ENCODE measurements at regions not wholly inside any gene's neighbourhood (a gene's known extent, or its start where the extent isn't known, plus 50 kb on each side); places are given as distances from the start of the nearest gene placed in this dataset.
"Not testable (repeated sequence)": the region's sequence is repeated elsewhere in the genome, so short reads cannot be mapped to it uniquely, and the experiment has no call there.

DNA sequence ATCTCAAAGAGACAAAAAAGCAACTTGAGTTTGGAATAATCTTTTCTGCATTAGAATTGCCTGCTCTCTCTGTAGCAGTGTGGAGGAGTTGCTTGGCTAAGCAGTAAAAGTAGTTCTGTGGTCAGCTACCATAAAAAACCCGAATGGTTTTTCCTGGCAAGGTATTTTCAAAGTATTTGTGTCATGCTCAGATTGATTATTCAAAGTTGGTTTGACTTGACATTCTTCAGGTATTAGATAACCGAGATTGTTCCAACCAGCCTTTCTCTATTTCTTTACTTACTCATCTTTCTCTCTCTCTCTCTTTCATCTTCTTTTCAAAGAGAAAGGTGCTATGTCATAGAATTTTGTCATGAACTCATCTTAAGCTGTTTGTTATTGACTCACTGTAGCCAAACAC is 404.9 kb downstream of the CPS1 start:
- DNase-seq (ENCODE audit: low spot score), result no peak

DNA sequence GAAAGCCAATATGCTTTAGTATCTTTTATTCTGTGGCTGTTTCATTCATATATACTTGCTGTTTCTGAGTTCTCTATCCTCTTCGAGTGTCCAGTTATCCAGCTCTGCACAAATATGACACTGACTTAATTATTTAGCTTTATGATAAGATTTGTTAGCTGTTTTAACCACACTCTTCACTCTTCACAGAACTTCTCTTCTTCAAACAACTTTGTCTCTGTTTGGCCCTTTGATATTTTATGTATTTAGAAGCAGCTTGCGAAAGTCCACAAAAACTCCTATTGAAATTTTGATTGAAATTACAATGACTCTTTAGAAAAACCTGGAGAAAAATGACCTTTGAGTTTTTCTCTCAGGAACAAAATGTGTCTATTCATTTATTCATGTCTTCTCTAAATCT is 407.0 kb downstream of the CPS1 start:
- DNase-seq (ENCODE audit: low spot score), result no peak

DNA sequence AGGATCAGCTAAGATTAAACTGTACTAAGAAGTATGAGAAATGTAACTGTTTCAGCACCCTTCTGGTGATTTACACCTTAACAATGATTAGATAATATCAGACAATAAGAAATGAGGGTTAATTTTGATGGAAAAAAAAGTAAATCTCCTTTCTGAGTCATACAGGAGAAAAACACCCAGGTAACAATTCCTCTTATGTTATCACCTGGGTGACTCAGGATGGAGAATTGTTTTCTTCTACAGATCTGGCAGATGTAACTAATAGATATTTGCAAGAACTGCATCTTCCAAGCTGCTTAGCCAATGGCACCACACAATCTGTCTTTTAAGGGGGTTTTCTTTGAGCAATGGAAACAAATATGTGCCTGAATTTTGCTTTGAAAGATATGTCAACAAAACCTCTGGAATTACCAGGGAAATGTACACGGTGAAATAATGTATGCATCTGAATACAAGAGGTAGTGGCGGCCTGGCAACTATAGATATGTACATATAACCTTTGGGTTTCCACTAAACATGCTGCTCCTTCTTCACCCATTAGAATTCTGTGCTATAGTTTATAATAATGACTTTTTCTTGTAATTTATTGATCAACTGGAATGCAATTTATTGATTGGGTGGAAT is 407.9 kb downstream of the CPS1 start:
- no peak for DNase-seq (ENCODE audit: low spot score)

DNA sequence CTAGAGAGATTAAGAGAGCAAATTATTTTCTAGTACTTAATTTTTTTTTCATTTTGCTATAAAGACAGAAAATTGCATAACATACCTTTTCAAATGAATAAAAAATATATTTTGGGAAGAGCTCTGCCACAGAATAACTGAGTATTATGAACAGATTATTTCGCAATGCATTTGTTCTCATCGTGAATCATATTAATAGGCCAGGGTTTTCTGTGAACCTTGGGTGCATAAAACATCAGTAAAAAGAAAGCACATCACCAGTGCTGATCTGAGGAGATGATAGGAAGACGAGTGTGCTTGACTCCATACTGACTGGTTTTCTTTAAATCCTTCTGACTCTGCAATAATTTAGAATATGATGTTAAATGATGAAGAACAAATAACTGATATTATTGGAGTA is 409.1 kb downstream of the CPS1 start:
- DNase-seq (ENCODE audit: low spot score), result no peak

DNA sequence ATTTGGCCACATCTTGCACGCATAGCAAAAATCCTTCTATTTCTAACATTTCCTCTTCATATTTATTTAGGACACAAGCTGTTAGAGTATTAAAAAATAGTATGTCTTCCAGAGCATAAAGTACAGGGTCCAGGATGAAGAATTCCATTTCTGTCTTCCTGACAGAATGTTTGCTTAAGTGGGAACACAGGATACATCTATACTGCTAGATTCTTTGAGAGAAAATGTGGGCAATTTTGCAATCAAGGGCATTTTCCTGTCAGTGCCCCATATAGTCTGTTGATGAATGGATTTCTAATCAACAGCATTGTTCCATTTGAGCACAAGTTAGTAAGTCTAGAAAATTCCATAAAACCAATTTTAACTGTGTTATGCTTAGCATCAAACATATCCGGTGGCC is 409.9 kb downstream of the CPS1 start:
- DNase-seq (ENCODE audit: low spot score), result no peak

DNA sequence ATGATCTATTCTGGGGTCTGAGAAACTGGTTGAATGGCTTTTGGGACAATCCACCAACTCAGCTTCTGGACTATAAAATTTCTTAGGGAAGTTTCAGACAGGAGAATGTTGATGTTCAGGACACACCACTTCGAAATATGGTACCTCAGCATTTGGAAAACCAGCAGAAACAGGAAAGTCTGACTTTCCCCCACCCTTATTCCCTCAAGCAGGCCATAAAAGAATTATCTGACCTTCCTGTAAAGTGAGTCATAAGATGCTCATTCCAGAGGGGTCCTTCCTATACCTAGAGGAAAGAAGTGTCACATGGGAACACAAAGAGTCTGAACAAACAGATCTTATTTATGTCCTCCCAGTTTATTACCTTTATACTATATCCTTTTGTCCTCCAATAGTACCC is 415.0 kb downstream of the CPS1 start:
- no peak for DNase-seq (ENCODE audit: low spot score)

DNA sequence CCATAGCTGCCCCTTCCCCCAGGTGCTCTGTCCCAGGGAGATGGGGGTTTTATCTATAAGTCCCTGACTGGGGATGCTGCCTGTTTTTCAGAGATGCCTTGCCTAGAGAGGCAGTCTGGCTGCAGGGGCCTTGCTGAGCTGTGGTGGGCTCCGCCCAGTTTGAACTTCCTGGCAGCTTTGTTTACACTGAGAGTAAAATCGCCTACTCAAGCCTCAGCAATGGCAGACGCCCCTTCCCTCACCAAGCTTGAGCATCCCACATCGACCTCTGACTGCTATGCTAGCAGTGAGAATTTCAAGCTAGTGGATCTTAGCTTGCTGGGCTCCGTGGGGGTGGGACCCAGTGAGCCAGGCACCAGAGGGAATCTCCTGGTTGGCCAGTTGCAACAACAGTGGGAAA is 430.4 kb downstream of the CPS1 start:
- DNase-seq (ENCODE audit: low spot score), result not testable (repeated sequence)

DNA sequence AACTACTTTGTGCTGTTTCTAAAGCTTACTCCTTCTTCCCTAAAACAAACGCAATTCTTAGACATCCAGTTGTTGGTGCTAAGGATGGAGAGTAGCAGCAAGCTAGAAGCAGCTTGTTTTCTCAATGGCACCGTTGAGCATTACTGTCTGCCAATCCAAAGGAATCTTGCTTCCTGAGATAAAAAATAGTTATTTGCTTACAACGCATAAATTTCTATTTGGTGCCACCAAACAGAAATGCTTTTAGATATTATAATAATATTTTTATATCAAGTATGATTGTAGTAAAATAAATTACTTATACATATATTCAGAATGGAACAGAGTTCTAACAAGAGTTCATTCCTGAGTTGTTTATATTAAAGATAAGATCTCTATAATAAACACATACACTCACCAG is 434.7 kb downstream of the CPS1 start:
- no peak for DNase-seq (ENCODE audit: low spot score)

DNA sequence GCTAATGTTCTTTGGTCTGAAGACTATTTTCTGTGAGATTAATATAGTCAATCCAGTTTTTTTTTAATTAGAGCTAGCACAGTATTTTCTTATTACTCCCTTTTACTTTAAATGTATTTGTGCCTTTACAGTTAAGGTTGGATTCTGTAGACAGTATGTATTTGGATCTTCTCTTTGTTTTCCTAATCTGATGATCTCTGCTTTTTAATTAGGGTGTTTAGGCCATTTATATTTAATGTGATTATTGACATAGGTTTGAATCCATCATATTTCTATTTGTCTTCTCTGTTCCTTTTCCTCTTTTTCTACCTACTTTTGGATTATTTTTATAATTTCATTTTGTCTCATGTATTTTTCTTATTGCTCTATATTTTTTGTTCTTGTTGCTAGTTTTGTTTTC is 437.7 kb downstream of the CPS1 start:
- no peak for DNase-seq (ENCODE audit: low spot score)

DNA sequence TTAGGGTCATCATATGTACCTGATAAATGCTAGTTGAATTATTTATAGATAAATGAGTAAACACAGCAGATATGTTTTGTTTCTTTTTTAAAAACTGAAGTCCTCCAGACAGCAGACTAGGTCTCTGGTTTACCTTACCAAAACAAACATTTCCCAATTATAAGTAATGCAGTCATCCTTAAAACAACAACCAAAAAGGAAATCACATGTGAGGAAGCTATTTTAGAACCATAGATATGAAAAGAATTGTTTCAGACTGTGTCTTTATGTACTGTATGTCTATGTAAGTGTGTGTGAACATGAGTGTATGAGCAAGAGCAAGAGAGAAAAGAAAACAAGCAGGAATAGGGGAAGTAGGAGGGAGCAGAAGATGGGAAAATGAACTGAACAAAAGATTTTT is 441.0 kb downstream of the CPS1 start:
- no peak for DNase-seq (ENCODE audit: low spot score)

DNA sequence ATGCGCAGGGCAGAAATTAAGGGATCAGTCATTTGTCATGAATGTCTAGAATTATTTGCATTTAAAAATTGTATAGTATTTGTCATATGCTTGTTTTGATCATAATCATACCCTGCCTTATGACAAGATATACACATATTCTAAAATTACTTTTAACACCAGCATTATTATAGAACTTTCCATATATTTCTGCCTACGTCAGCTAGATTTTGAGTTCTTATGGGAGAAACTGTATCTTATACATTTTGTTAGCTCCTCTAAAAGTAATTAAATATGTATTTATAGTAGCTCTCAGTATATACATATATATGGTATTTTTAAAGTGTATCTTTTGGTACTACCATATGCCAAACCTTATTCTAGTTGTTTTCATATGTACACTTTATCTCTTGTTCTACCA is 441.9 kb downstream of the CPS1 start:
- no peak for DNase-seq (ENCODE audit: low spot score)

DNA sequence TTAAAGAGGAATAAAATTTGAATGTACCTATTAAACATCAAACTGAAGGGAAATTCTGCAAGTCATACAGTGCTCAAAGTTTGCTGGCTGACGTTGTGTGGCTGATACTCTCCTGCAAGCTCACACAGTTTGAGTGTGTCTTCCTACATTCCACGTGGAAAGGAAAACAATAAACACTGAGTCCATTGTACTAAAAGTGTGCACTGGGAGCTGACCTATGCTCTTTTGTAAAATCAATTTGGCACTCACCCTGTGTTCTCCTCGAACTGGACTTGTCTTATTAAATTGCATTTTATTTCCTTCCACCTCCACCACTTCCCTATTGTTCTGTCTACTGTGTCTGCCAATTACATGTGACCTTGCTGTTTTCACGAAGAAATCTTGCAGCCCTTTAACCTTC is 458.0 kb downstream of the CPS1 start:
- DNase-seq (ENCODE audit: low spot score), result no peak

DNA sequence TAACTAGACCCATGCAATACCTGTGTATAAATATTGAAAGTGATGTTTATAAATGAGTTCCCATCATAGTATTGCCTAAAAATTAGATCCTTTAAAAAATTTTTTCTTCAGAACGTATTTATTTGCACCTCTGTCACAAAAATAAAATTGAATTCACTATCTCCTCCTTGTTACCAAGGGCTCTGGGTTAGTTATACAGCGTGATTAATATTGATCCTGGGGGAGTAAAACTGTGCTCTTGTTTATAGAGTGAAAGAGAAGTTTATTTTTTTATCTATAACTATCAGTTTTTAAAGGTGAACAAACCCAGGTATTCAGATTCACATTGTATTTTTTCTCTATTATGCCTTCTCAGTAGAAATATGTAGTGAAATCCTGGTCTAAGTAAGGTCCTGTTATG is 458.5 kb downstream of the CPS1 start:
- DNase-seq (ENCODE audit: low spot score), result no peak

DNA sequence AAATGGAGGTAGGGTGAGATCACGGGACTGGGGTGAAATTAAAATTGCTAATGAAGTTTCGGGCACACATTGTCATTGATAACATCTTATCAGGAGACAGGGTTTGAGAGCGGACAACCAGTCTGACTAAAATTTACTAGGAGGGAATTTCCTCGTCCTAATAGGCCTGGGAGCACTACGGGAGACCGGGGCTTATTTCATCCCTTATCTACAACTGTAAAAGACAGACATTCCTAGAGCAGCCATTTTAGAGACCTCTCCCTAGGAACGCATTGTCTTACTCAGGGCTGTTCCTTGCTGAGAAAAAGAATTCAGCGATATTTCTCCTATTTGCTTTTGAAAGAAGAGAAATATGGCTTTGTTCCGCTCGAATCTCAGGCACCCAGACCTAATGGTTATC is 468.7 kb downstream of the CPS1 start:
- DNase-seq (ENCODE audit: low spot score), result not testable (repeated sequence)

DNA sequence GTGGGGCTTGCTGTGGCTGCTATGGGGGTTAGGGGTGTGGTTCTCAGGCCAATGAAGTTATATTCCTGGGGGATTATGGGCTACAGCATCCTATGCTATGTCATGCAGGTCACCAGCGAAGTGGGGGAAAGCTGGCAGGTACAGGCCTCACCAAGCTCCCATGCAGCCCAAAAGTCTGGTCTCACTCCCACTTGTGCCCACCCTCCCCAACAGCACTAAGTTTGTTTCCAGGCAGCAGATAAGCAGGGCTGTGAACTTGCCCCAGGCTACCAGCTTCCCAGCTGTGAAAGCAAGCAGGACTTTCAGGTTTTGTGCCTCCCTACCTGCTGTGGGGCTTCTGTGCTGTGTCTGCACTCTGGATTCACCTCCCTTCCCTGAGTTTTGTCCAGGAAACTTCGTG is 469.7 kb downstream of the CPS1 start:
- DNase-seq (ENCODE audit: low spot score), result no peak

DNA sequence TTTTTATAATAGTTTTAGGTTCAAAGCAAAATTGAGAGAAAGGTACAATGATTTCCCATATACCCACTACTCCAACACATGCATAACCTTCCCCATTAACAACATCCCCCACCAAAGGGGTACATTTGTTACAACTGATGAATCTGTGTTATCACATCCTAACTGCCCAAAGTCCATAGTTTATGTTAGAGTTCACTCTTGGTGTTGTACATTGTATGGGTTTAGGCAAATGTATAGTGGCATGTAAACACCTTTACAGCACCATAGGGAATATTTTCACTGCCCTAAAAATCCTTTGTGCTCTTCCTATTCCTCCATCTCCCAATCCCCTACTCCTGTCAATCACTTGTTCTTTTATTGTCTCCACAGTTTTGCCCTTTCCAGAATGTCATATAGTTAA is 471.6 kb downstream of the CPS1 start:
- no peak for DNase-seq (ENCODE audit: low spot score)

DNA sequence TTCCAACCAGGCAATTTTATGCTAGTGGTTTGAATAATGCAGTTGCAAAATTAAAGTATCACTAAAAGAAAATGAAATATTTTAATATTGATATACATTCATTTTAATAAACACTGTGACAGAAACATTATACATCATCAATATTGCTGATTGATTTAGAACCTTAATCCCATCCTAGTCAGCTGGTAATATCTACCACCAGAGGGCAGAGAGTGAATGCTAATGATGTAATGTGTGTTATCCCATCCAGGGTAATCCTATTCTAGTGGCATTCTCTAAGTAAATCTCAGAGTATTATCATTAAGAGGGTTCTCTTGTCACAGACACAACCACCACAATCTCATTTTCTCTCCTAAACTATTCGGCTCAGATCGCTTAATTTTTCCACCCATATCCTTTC is 477.4 kb downstream of the CPS1 start:
- no peak for DNase-seq (ENCODE audit: low spot score)

DNA sequence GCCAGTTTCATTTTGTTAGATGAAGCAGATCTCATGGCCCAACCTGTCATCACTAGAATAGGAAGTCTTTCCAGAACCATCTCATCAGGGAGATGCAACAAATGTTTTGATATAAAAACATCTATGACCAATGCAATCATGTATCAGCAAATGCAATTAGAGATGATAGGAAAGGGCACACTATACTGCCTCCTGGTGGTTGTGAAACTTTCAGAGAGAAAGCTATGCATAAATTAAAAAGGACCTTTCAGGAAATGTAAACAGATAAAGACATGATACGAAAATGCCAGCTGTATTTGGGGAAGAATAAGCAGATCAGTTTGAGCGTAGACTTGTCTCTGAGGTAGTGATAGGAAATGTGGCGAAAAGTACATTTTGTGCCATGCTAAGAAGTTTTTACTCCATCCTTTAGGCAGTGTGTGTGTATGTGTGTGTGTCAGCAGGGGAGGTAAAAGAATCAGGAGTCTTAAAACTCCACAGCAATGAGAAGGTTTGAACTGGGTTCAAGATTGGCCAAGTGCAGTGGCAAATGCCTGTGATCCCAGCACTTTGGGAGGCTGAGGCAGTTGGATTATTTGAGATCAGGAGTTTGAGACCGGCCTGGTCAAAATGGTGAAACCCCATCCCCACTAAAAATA is 479.3 kb downstream of the CPS1 start:
- no peak for DNase-seq (ENCODE audit: low spot score)

DNA sequence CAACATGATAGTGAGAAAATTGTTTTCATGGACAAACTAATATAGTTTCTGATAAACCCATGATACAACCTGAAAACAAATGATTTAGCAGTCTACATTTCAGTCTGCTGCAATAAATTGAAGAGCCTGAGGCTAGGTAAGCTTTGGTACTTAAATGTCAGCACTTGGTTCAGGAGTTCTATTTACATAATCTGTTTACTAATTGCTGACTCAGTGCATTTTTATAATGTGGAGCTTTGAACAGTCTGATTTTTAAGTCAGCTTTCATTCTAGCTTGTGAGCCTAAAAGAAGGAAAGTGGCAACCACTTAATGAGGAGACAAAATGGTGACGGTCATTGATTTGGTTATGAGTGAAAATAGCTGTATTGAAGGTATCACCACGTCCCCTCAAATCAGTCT is 488.6 kb downstream of the CPS1 start:
- DNase-seq (ENCODE audit: low spot score), result no peak

DNA sequence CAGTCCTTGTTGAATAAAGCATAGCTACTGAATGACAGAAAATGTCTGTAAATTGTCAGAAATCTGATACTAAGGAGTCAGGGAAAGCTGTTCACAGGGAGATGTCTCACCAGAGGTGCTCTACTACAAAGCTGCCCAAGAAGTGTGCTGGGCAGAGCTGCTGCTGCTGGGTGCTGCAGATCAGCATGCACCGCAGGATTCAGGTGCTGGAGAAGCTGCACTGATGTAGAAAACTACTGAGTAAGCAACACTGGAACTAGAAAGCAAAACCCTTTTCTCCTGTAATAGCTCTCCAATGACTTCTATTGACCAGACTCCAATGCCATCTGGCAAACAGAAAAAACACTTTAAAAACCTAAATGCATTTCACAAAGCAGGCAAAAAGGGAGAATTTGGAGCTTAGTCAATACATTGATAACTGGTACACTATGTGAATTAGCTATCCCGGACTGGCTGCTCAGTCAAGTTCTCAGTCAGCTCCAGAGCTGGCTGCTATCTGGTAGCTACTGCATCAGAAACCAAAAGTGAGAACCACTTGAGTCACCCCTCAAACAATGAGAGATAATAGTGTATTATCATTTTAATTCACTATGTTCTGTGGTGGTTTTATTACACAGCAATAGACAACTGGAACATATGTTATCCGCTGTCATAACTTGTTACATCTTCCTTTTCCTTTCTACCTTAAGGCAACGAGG is 493.1 kb downstream of the CPS1 start:
- no peak for DNase-seq (ENCODE audit: low spot score)

DNA sequence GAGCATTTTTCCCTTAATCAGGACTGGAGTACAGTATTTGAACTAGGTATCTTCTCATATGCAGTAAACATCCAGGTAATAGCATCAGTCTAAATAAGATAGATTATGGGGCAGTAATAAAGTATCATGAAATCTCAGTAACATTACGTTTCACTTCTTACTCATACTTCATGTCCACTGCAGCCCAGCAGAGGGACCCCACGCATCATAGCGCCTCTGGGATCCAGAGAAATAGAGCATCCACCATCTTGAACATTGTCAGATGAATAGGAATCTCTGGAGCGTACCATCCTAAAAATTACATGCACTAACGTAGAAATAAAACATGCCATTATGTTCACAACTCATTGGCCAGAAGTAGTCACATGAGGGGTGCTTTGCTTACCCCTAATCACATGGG is 499.0 kb downstream of the CPS1 start:
- DNase-seq (ENCODE audit: low spot score), result no peak

DNA sequence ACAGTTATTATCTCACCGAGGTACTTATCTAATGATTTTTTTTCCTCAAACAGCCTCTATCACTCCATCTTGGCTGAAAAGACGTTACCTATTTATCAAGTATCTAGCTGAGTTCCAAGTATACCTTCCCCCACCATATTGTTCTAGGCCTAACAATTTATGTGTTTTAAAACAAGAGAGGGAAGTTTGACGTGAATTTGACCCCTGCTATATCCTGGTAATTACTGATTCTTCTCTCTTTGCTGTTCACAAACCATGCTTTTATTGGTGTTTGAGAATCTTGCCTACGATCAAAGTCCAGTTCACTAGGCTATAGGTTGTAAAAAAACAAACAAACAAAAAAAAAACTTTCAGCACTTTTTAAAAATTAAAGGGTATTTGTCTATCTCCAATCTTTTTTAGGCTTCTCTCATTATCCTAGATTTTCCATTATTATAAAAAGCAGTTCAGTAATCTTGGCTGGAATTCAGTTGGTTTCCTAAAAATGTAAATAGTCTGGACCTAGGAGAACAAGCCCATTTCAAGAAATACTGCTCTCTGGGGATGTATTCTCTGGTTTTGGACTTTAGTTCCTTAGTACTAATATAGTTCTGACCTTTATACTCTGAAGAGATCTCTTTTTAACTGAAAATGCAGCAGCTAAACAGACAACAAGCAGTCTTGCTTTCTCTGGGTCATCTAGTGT is 505.4 kb downstream of the CPS1 start:
- DNase-seq (ENCODE audit: low spot score), result no peak

DNA sequence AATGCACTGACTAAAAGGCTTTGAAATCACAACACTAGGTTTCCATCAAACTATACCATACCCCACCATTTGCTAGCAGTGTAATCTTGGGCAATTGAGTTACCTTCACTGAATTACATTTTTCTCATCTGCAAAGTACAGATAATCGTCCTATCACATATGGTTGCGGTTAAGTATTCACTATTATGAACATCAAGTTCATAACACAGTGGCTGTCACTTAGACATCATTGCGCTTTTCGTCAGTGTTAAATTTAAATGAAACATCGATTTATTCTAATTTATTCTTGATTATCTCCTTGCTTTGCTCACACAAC is 505.9 kb downstream of the CPS1 start:
- no peak for DNase-seq (ENCODE audit: low spot score)
